GM23338 (cell line): ENCODE measurements at regions not wholly inside any gene's neighbourhood (a gene's known extent, or its start where the extent isn't known, plus 50 kb on each side); places are given as distances from the start of the nearest gene placed in this dataset.

Experiments
- CREB1 ChIP-seq: fragments of 250-450 bp; sonication (Bioruptor Pico); IDR thresholded peaks from 2 replicates; pipeline ENCODE4 v1.5.0; 2020; ENCODE audit warnings: low read depth, mild to moderate bottlenecking, moderate library complexity
- EZH2 ChIP-seq: fragments of 200-600 bp; sonication (generic); IDR thresholded peaks from one replicate; pipeline ENCODE4 v1.8.0; 2017; ENCODE audit warnings: antibody characterized with exemption, mild to moderate bottlenecking, low read depth; ENCODE audit not compliant: unreplicated experiment
- EZH2phosphoT487 ChIP-seq: fragments of 200-600 bp; sonication (generic); IDR thresholded peaks from one replicate; pipeline ENCODE4 v1.8.1; 2018; ENCODE audit warnings: antibody characterized with exemption; ENCODE audit not compliant: unreplicated experiment
- JUNB ChIP-seq: IDR thresholded peaks from one replicate; pipeline ENCODE4 v1.6.1; 2016; ENCODE audit warnings: antibody characterized with exemption; ENCODE audit not compliant: unreplicated experiment
- POLR2AphosphoS5 ChIP-seq: IDR thresholded peaks from 2 replicates; pipeline ENCODE4 v1.6.1; 2016; ENCODE audit warnings: antibody characterized with exemption, low read depth
- STAT1 ChIP-seq: IDR thresholded peaks from one replicate; pipeline ENCODE4 v1.6.1; 2016; ENCODE audit warnings: antibody characterized with exemption; ENCODE audit not compliant: unreplicated experiment
- ZNF331 ChIP-seq: fragments of 250-450 bp; sonication (Bioruptor Pico); IDR thresholded peaks from 2 replicates; pipeline ENCODE4 v1.5.0; 2020; ENCODE audit warnings: low read depth, mild to moderate bottlenecking, moderate library complexity
- TF ChIP-seq, protein P1 (sequence below), 2 experiments: fragments of 200-600 bp in 1 of 2; sonication (generic) in 1 of 2; conservative IDR thresholded peaks; 2 replicates each; pipeline versions ENCODE4 v1.5.1 to v1.6.1; 2016 to 2017; ENCODE audit warnings: antibody characterized with exemption in 2 of 2, low read depth in 2 of 2, mild to moderate bottlenecking in 2 of 2, moderate library complexity in 1 of 2
- TF ChIP-seq, protein P2 (sequence below): IDR thresholded peaks from one replicate; pipeline ENCODE4 v1.6.1; 2018; ENCODE audit warnings: antibody characterized with exemption; ENCODE audit not compliant: unreplicated experiment

DNA sequence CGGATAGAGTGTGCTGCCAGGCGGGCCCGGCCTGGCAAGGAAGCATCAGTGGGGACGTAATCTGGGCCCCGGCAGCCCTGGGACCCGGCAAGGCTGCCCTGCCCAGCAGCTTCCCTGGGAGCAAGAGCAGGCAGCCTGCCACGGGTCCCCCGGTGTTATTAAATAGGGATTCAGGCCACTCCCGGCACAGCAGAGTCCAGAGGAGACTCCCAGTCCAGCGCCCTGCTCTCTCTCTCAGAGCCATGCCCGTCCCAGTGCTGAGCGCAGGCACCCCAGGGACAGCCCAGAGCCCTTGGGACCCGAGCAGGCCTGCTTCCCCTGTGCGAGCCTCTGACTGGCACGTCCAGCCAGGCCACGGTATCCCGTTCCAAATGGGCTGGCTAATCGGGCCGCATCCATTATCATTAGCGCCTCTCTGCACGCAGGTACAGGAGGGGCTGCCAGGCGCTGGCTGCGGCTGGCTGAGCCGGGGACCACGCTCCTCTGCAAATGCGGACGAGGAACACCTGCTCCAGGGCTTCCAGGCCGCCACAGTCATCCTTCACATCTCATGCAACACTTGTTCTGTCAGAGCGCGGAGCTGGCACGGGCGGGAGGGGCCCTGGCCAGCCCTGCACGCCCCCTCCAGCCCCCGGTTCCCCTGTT, 344.2 kb upstream of the MKI67 start:
- TF ChIP-seq EZH2 (no peak), EZH2phosphoT487 (no peak), STAT1 (no peak), POLR2AphosphoS5 (no peak), JUNB (no peak), CREB1 (CRISPR knock-in tag) (no peak), ZNF331 (CRISPR knock-in tag) (no peak)
- TF ChIP-seq, protein P1, sequence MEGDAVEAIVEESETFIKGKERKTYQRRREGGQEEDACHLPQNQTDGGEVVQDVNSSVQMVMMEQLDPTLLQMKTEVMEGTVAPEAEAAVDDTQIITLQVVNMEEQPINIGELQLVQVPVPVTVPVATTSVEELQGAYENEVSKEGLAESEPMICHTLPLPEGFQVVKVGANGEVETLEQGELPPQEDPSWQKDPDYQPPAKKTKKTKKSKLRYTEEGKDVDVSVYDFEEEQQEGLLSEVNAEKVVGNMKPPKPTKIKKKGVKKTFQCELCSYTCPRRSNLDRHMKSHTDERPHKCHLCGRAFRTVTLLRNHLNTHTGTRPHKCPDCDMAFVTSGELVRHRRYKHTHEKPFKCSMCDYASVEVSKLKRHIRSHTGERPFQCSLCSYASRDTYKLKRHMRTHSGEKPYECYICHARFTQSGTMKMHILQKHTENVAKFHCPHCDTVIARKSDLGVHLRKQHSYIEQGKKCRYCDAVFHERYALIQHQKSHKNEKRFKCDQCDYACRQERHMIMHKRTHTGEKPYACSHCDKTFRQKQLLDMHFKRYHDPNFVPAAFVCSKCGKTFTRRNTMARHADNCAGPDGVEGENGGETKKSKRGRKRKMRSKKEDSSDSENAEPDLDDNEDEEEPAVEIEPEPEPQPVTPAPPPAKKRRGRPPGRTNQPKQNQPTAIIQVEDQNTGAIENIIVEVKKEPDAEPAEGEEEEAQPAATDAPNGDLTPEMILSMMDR (conservative IDR thresholded peaks at IDR 0.05; ENCODE audit: low read depth in 2 of 2) = no peak
- TF ChIP-seq, protein P2, sequence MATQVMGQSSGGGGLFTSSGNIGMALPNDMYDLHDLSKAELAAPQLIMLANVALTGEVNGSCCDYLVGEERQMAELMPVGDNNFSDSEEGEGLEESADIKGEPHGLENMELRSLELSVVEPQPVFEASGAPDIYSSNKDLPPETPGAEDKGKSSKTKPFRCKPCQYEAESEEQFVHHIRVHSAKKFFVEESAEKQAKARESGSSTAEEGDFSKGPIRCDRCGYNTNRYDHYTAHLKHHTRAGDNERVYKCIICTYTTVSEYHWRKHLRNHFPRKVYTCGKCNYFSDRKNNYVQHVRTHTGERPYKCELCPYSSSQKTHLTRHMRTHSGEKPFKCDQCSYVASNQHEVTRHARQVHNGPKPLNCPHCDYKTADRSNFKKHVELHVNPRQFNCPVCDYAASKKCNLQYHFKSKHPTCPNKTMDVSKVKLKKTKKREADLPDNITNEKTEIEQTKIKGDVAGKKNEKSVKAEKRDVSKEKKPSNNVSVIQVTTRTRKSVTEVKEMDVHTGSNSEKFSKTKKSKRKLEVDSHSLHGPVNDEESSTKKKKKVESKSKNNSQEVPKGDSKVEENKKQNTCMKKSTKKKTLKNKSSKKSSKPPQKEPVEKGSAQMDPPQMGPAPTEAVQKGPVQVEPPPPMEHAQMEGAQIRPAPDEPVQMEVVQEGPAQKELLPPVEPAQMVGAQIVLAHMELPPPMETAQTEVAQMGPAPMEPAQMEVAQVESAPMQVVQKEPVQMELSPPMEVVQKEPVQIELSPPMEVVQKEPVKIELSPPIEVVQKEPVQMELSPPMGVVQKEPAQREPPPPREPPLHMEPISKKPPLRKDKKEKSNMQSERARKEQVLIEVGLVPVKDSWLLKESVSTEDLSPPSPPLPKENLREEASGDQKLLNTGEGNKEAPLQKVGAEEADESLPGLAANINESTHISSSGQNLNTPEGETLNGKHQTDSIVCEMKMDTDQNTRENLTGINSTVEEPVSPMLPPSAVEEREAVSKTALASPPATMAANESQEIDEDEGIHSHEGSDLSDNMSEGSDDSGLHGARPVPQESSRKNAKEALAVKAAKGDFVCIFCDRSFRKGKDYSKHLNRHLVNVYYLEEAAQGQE = no peak
